ENCODE measurements at regions not wholly inside any gene's neighbourhood (a gene's known extent, or its start where the extent isn't known, plus 50 kb on each side); places are given as distances from the start of the nearest gene placed in this dataset.

GRCh38 chr6:12221856-12222255, 68.3 kb upstream of the EDN1 start:
- H3K36me3 ChIP-seq (ENCODE audit: insufficient read depth, low read length), result no peaks in the 10 kb centered on the region
- no TSS peak for BruUV-seq (replicated peaks)
- POLR2A ChIA-PET, result no interaction called here
- no peak overlapping the region for H2AFZ ChIP-seq (ENCODE audit: low read length)
- H3K4me1 ChIP-seq (ENCODE audit: insufficient read depth, low read length, poor library complexity, severe bottlenecking), result no peaks in the 10 kb centered on the region
- H3K4me2 ChIP-seq (ENCODE audit: low read length), result no peak overlapping the region
- TF ChIP-seq EZH2phosphoT487 (IDR thresholded peaks at IDR 0.05; ENCODE audit: borderline replicate concordance, low read depth, low read length) (no peak), CTCF (conservative IDR thresholded peaks at IDR 0.05; ENCODE audit: low read length) (no peak)
- H3K27ac ChIP-seq (ENCODE audit: low read depth, low read length, poor library complexity, severe bottlenecking), result no peak overlapping the region
- no peaks in the 10 kb centered on the region for H3K9me2 ChIP-seq (ENCODE audit: insufficient read depth, low read length)
- H3K79me2 ChIP-seq (ENCODE audit: insufficient read depth, low read depth, low read length), result no peaks in the 10 kb centered on the region
- no peak for DNase-seq (ENCODE audit: low spot score)
- CTCF ChIA-PET (ENCODE audit: unreplicated experiment), result no interaction called here
- H4K20me1 ChIP-seq (ENCODE audit: insufficient read depth, low read length), result no peaks in the 10 kb centered on the region
- no peak overlapping the region for H3K4me3 ChIP-seq (ENCODE audit: low read depth, low read length, poor library complexity, severe bottlenecking)
- intact Hi-C loops (cut with micrococcal nuclease; ENCODE audit: unreplicated experiment), result no loop called here
- no peaks in the 10 kb centered on the region for H3K9me3 ChIP-seq (ENCODE audit: low read length)

- CTCF ChIA-PET (ENCODE audit: unreplicated experiment), result no interaction called here
- H4K20me1 ChIP-seq (ENCODE audit: insufficient read depth, low read length), result no peaks in the 10 kb centered on the region
- no peak overlapping the region for H3K4me3 ChIP-seq (ENCODE audit: low read depth, low read length, poor library complexity, severe bottlenecking)
- H3K27ac ChIP-seq (ENCODE audit: low read depth, low read length, poor library complexity, severe bottlenecking), result no peak overlapping the region
- no peaks in the 10 kb centered on the region for H3K36me3 ChIP-seq (ENCODE audit: insufficient read depth, low read length)
- H3K9me3 ChIP-seq (ENCODE audit: low read length), result no peaks in the 10 kb centered on the region
- no peak overlapping the region for H2AFZ ChIP-seq (ENCODE audit: low read length)
- intact Hi-C loops (cut with micrococcal nuclease; ENCODE audit: unreplicated experiment), result no loop called here
- no TSS peak for BruUV-seq (replicated peaks)
- no peaks in the 10 kb centered on the region for H3K79me2 ChIP-seq (ENCODE audit: insufficient read depth, low read depth, low read length)
- POLR2A ChIA-PET, result interaction anchor here (1.5 kb wide), 1 partner anchor 11 kb away, joined by 3 read pairs; no protein-coding TSS in a partner anchor
- no peak for DNase-seq (ENCODE audit: low spot score)
- no peaks in the 10 kb centered on the region for H3K9me2 ChIP-seq (ENCODE audit: insufficient read depth, low read length)
- TF ChIP-seq EZH2phosphoT487 (IDR thresholded peaks at IDR 0.05; ENCODE audit: borderline replicate concordance, low read depth, low read length) (no peak), CTCF (conservative IDR thresholded peaks at IDR 0.05; ENCODE audit: low read length) (no peak)
- H3K4me2 ChIP-seq (ENCODE audit: low read length), result no peak overlapping the region
- no peaks in the 10 kb centered on the region for H3K4me1 ChIP-seq (ENCODE audit: insufficient read depth, low read length, poor library complexity, severe bottlenecking)
These were observed 67.5 kb upstream of the EDN1 start for GRCh38 chr6:12222405-12223366.

GRCh38 chr6:12223383-12223782, 66.8 kb upstream of the EDN1 start:
- Histone ChIP-seq H3K9me3 (ENCODE audit: low read length) (no peaks in the 10 kb centered on the region), H3K79me2 (ENCODE audit: insufficient read depth, low read depth, low read length) (no peaks in the 10 kb centered on the region), H3K27ac (ENCODE audit: low read depth, low read length, poor library complexity, severe bottlenecking) (no peak overlapping the region), H2AFZ (ENCODE audit: low read length) (no peak overlapping the region), H3K9me2 (ENCODE audit: insufficient read depth, low read length) (no peaks in the 10 kb centered on the region), H3K4me3 (ENCODE audit: low read depth, low read length, poor library complexity, severe bottlenecking) (no peak overlapping the region), H3K36me3 (ENCODE audit: insufficient read depth, low read length) (no peaks in the 10 kb centered on the region), H3K4me2 (ENCODE audit: low read length) (no peak overlapping the region), H3K4me1 (ENCODE audit: insufficient read depth, low read length, poor library complexity, severe bottlenecking) (no peaks in the 10 kb centered on the region), H4K20me1 (ENCODE audit: insufficient read depth, low read length) (no peaks in the 10 kb centered on the region)
- CTCF ChIA-PET (ENCODE audit: unreplicated experiment), result no interaction called here
- DNase-seq (ENCODE audit: low spot score), result no peak
- TF ChIP-seq CTCF (conservative IDR thresholded peaks at IDR 0.05; ENCODE audit: low read length), result no peak
- TF ChIP-seq EZH2phosphoT487 (IDR thresholded peaks at IDR 0.05; ENCODE audit: borderline replicate concordance, low read depth, low read length), result no peak
- POLR2A ChIA-PET, result interaction anchor here (1.0 to 1.5 kb wide), 2 partner anchors 9 to 10 kb away, joined by 3 read pairs; no protein-coding TSS in a partner anchor
- intact Hi-C loops (cut with micrococcal nuclease; ENCODE audit: unreplicated experiment), result no loop called here
- BruUV-seq (replicated peaks), result no TSS peak

Data from OCI-LY7 (cell line).